H9 (cell line): ENCODE measurements at regions not wholly inside any gene's neighbourhood (a gene's known extent, or its start where the extent isn't known, plus 50 kb on each side); places are given as distances from the start of the nearest gene placed in this dataset.

Experiments used
- DNase-seq: peaks from one replicate; pipeline ENCODE4 v3.0.0-alpha.2; 2017
- H2AFZ ChIP-seq: one replicate; pipeline ENCODE4 v1.6.1; 2013; ENCODE audit warnings: mild to moderate bottlenecking, low read length, control low read depth, moderate library complexity
- H2AK5ac ChIP-seq: 2 replicates; pipeline ENCODE4 v1.6.1; 2013; ENCODE audit warnings: low read length, control low read depth, mixed read lengths; ENCODE audit not compliant: insufficient read length
- H2BK120ac ChIP-seq: one replicate; pipeline ENCODE4 v1.6.1; 2013; ENCODE audit warnings: low read depth, mild to moderate bottlenecking, low read length, control low read depth, inconsistent platforms; ENCODE audit not compliant: poor library complexity, severe bottlenecking
- H2BK12ac ChIP-seq: 2 replicates; pipeline ENCODE4 v1.6.1; 2013; ENCODE audit warnings: low read length, control low read depth, mixed read lengths, low read depth; ENCODE audit not compliant: insufficient read length
- H2BK15ac ChIP-seq: 2 replicates; pipeline ENCODE4 v1.6.1; 2013; ENCODE audit warnings: low read depth, low read length, control low read depth
- H2BK20ac ChIP-seq: one replicate; pipeline ENCODE4 v1.6.1; 2013; ENCODE audit warnings: low read depth, mild to moderate bottlenecking, low read length, control low read depth, inconsistent platforms; ENCODE audit not compliant: poor library complexity, severe bottlenecking
- H2BK5ac ChIP-seq: 2 replicates; pipeline ENCODE4 v1.6.1; 2013; ENCODE audit warnings: low read length, control low read depth, mixed read lengths; ENCODE audit not compliant: insufficient read length
- H3K14ac ChIP-seq: 2 replicates; pipeline ENCODE4 v1.6.1; 2013; ENCODE audit warnings: low read length, control low read depth; ENCODE audit not compliant: insufficient read depth
- H3K18ac ChIP-seq: 2 replicates; pipeline ENCODE4 v1.6.1; 2013; ENCODE audit warnings: low read depth, mild to moderate bottlenecking, mixed read lengths, low read length, control low read depth; ENCODE audit not compliant: insufficient read length
- H3K23ac ChIP-seq: 2 replicates; pipeline ENCODE4 v1.6.1; 2013; ENCODE audit warnings: low read length, control low read depth, mixed read lengths, low read depth; ENCODE audit not compliant: insufficient read length
- H3K23me2 ChIP-seq: 2 replicates; pipeline ENCODE4 v1.6.1; 2013; ENCODE audit warnings: low read depth, mild to moderate bottlenecking, mixed read lengths, low read length, control low read depth; ENCODE audit not compliant: insufficient read length, poor library complexity, severe bottlenecking
- H3K27ac ChIP-seq: 2 replicates; pipeline ENCODE4 v1.5.1; 2013; ENCODE audit warnings: low read length, control low read depth, mixed read lengths, low read depth; ENCODE audit not compliant: insufficient read length
- H3K27me3 ChIP-seq: 2 replicates; pipeline ENCODE4 v1.6.1; 2013; ENCODE audit warnings: low read length, control low read depth, inconsistent platforms; ENCODE audit not compliant: insufficient read depth
- H3K4ac ChIP-seq: 2 replicates; pipeline ENCODE4 v1.6.1; 2013; ENCODE audit warnings: low read depth, mild to moderate bottlenecking, control low read depth, inconsistent platforms, low read length, moderate library complexity
- H3K4me1 ChIP-seq: 2 replicates; pipeline ENCODE4 v1.6.1; 2013; ENCODE audit warnings: low read length, control low read depth, inconsistent platforms; ENCODE audit not compliant: insufficient read depth
- H3K4me2 ChIP-seq: 2 replicates; pipeline ENCODE4 v1.6.1; 2013; ENCODE audit warnings: low read length, control low read depth, mixed read lengths; ENCODE audit not compliant: insufficient read length, insufficient read depth
- H3K56ac ChIP-seq: 2 replicates; pipeline ENCODE4 v1.6.1; 2013; ENCODE audit warnings: low read depth, mild to moderate bottlenecking, mixed read lengths, low read length, control low read depth; ENCODE audit not compliant: insufficient read length
- H3K79me1 ChIP-seq: 2 replicates; pipeline ENCODE4 v1.6.1; 2013; ENCODE audit warnings: low read depth, mild to moderate bottlenecking, moderate library complexity, low read length, control low read depth, inconsistent platforms; ENCODE audit not compliant: insufficient read depth, poor library complexity, severe bottlenecking
- H3K79me2 ChIP-seq: 2 replicates; pipeline ENCODE4 v1.6.1; 2013; ENCODE audit warnings: low read length, control low read depth, inconsistent platforms; ENCODE audit not compliant: insufficient read depth
- H3K9ac ChIP-seq: 2 replicates; pipeline ENCODE4 v1.6.1; 2013; ENCODE audit warnings: low read length, control low read depth, mixed read lengths; ENCODE audit not compliant: insufficient read length; ENCODE audit errors: extremely low read depth
- H3K9me3 ChIP-seq: one replicate; pipeline ENCODE4 v1.6.1; 2013; ENCODE audit warnings: low read depth, low read length, inconsistent platforms; ENCODE audit not compliant: control insufficient read depth
- H3T11ph ChIP-seq: one replicate; pipeline ENCODE4 v1.6.1; 2013; ENCODE audit warnings: mild to moderate bottlenecking, low read length, control low read depth, inconsistent platforms
- H4K20me1 ChIP-seq: one replicate; pipeline ENCODE4 v1.6.1; 2013; ENCODE audit not compliant: control insufficient read depth, insufficient read length, insufficient read depth
- H4K5ac ChIP-seq: 2 replicates; pipeline ENCODE4 v1.6.1; 2013; ENCODE audit warnings: low read depth, mild to moderate bottlenecking, mixed read lengths, low read length, control low read depth; ENCODE audit not compliant: insufficient read length
- H4K8ac ChIP-seq: replicated peaks from 2 replicates; pipeline ENCODE4 v1.6.1; 2013; ENCODE audit warnings: low read length, control low read depth, mixed read lengths, low read depth; ENCODE audit not compliant: insufficient read length
- H4K91ac ChIP-seq: 2 replicates; pipeline ENCODE4 v1.6.1; 2013; ENCODE audit warnings: low read depth, mild to moderate bottlenecking, moderate library complexity, mixed read lengths, low read length, control low read depth; ENCODE audit not compliant: insufficient read length
- H3K27ac Mint-ChIP-seq, 3 experiments: 2 replicates in 2 of 3; 3 replicates in 1 of 3; pipeline ENCODE4 v1.8.0; 2020 to 2021; ENCODE audit warnings: mixed read lengths in 3 of 3, mild to moderate bottlenecking in 1 of 3, moderate library complexity in 1 of 3
- H3K27me3 Mint-ChIP-seq: 2 replicates; pipeline ENCODE4 v1.8.0; 2021; ENCODE audit warnings: low read depth, mild to moderate bottlenecking, moderate library complexity, mixed read lengths
- H3K36me3 Mint-ChIP-seq, 3 experiments: 2 replicates in 2 of 3; 3 replicates in 1 of 3; pipeline ENCODE4 v1.8.0; 2020 to 2021; ENCODE audit warnings: low read depth in 3 of 3, mixed read lengths in 3 of 3; ENCODE audit not compliant: insufficient read depth in 1 of 3
- H3K4me1 Mint-ChIP-seq, 2 experiments: 2 replicates each; pipeline ENCODE4 v1.8.0; 2020; ENCODE audit warnings: mixed read lengths in 2 of 2
- H3K4me3 Mint-ChIP-seq, 2 experiments: 2 replicates in 1 of 2; 3 replicates in 1 of 2; pipeline ENCODE4 v1.8.0; 2020 to 2021; ENCODE audit warnings: mild to moderate bottlenecking in 2 of 2, mixed read lengths in 2 of 2, moderate library complexity in 1 of 2
- H3K9me3 Mint-ChIP-seq, 2 experiments: 2 replicates in 1 of 2; 3 replicates in 1 of 2; pipeline ENCODE4 v1.8.0; 2020; ENCODE audit warnings: mild to moderate bottlenecking in 2 of 2, mixed read lengths in 2 of 2, moderate library complexity in 1 of 2
- WGBS: extraction: QIAGEN DNeasy Blood & Tissue Kit; methylation state at CpG from one replicate; pipeline ENCODE4 v1.1.7; 2013; ENCODE audit warnings: missing lambda C conversion rate, low lambda C conversion rate, mixed read lengths; ENCODE audit not compliant: insufficient read length; ENCODE audit errors: extremely low coverage; 5-methylcytosine and 5-hydroxymethylcytosine counted together
- TF ChIP-seq, protein P1 (sequence below): fragments of 200-600 bp; sonication (generic); conservative IDR thresholded peaks from 3 replicates; pipeline ENCODE4 v1.8.0; 2021; ENCODE audit warnings: antibody characterized with exemption, mild to moderate bottlenecking

DNA sequence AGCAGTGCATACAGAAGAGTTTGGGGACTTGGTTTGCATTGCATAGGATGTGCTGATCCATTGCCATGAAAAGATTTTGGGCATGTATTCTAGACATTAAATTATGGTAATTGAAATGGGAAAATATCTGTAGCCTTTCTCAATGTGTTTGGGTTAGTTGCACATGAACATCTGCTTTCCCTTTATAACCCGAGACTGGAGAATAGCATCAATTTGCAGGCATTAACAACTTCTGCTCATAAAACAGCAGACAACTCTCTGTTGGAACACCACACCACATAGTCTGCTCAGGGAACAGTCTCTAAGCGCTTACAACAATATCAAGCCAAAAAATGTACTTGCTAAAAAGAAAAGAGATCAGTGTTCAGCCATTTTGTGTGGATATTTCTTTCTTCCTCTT, 1391.1 kb upstream of the LRRTM3 start:
- no peak overlapping the region for H2BK15ac ChIP-seq

More for the DNA sequence above, 1391.1 kb upstream of the LRRTM3 start:
- no peaks in the 10 kb centered on the region for H3K79me2 ChIP-seq
- no peak overlapping the region for H3K56ac ChIP-seq
- H3K27me3 ChIP-seq = no peaks in the 10 kb centered on the region
- H3K4me3 Mint-ChIP-seq = no peak overlapping the region
- H4K91ac ChIP-seq = no peak overlapping the region
- no peak for DNase-seq
- H3K4me1 Mint-ChIP-seq = no peaks in the 10 kb centered on the region
- H4K8ac ChIP-seq = no peak overlapping the region
- no peaks in the 10 kb centered on the region for H3K4me1 ChIP-seq
- no peak overlapping the region for H2BK20ac ChIP-seq
- H2BK120ac ChIP-seq = no peak overlapping the region
- H3K9me3 ChIP-seq = no peaks in the 10 kb centered on the region
- H3K18ac ChIP-seq = no peak overlapping the region
- H3K23me2 ChIP-seq = no peaks in the 10 kb centered on the region
- H3K9ac ChIP-seq = no peak overlapping the region
- no peak overlapping the region for H3K4me2 ChIP-seq
- no peak overlapping the region for H3K4ac ChIP-seq
- no peak overlapping the region for H4K5ac ChIP-seq
- TF ChIP-seq, protein P1, sequence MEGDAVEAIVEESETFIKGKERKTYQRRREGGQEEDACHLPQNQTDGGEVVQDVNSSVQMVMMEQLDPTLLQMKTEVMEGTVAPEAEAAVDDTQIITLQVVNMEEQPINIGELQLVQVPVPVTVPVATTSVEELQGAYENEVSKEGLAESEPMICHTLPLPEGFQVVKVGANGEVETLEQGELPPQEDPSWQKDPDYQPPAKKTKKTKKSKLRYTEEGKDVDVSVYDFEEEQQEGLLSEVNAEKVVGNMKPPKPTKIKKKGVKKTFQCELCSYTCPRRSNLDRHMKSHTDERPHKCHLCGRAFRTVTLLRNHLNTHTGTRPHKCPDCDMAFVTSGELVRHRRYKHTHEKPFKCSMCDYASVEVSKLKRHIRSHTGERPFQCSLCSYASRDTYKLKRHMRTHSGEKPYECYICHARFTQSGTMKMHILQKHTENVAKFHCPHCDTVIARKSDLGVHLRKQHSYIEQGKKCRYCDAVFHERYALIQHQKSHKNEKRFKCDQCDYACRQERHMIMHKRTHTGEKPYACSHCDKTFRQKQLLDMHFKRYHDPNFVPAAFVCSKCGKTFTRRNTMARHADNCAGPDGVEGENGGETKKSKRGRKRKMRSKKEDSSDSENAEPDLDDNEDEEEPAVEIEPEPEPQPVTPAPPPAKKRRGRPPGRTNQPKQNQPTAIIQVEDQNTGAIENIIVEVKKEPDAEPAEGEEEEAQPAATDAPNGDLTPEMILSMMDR = no peak
- no peaks in the 10 kb centered on the region for H3K79me1 ChIP-seq
- H2BK12ac ChIP-seq = no peak overlapping the region
- H3K27ac ChIP-seq = no peak overlapping the region
- H3K36me3 Mint-ChIP-seq = no peaks in the 10 kb centered on the region
- no peaks in the 10 kb centered on the region for H3K27me3 Mint-ChIP-seq
- H4K20me1 ChIP-seq = no peaks in the 10 kb centered on the region
- no peak overlapping the region for H3K23ac ChIP-seq
- no peak overlapping the region for H3T11ph ChIP-seq
- no peak overlapping the region for H2AFZ ChIP-seq
- H3K9me3 Mint-ChIP-seq = no peaks in the 10 kb centered on the region; a peak in 3 of 5 replicates
- H3K14ac ChIP-seq = no peak overlapping the region
- H3K27ac Mint-ChIP-seq = no peak overlapping the region
- H2BK5ac ChIP-seq = no peak overlapping the region
- H2AK5ac ChIP-seq = no peak overlapping the region
- WGBS = no CpG with 5 or more reads among the region's 2 CpGs
